Activated T-cell treated with anti-CD3 and anti-CD28 coated beads, Interleukin-2, amount 50 U/mL, for 24 hours (primary cell): ENCODE measurements at regions not wholly inside any gene's neighbourhood (a gene's known extent, or its start where the extent isn't known, plus 50 kb on each side); places are given as distances from the start of the nearest gene placed in this dataset.

Experiments
- DNase-seq: peaks from one replicate; pipeline ENCODE4 v3.0.0-alpha.2; 2020
- H3K27ac Mint-ChIP-seq: 2 replicates; pipeline ENCODE4 v1.8.0; 2020; ENCODE audit warnings: mild to moderate bottlenecking, mixed read lengths
- H3K27me3 Mint-ChIP-seq: 2 replicates; pipeline ENCODE4 v1.8.0; 2020; ENCODE audit warnings: mixed read lengths
- H3K36me3 Mint-ChIP-seq: 2 replicates; pipeline ENCODE4 v1.8.0; 2020; ENCODE audit warnings: low read depth, mixed read lengths
- H3K4me1 Mint-ChIP-seq: 2 replicates; pipeline ENCODE4 v1.8.0; 2020; ENCODE audit warnings: low read depth, mixed read lengths
- H3K4me3 Mint-ChIP-seq: 2 replicates; pipeline ENCODE4 v1.8.0; 2020; ENCODE audit warnings: mild to moderate bottlenecking, moderate library complexity, mixed read lengths
- H3K9me3 Mint-ChIP-seq: 2 replicates; pipeline ENCODE4 v1.8.0; 2020; ENCODE audit warnings: mixed read lengths

DNA sequence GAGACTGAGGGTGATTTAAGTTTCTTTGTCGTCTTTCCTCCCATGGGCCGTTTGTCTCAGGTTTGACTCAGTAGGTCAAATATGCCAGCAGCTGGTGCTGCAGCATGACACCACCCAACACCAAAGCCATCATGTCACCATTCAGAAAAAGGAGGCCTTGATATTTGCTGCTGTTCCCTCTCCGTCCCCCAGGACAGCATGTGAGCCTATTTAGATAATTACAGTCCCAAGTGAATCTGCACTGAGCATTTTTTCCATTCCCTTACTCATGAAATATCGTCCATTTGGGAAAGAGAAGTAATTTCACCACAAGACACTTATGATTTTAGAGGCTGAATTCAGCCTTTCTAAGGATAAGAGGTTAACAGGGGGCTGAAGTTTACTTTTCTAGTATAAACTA is 62.2 kb upstream of the ADORA2B start:
- Mint-ChIP-seq H3K36me3 (no peaks in the 10 kb centered on the region), H3K27ac (no peak overlapping the region), H3K9me3 (no peaks in the 10 kb centered on the region), H3K4me1 (peaks cover 19% of the 10 kb centered on the region), H3K27me3 (no peaks in the 10 kb centered on the region), H3K4me3 (no peak overlapping the region)
- DNase-seq = no peak

DNA sequence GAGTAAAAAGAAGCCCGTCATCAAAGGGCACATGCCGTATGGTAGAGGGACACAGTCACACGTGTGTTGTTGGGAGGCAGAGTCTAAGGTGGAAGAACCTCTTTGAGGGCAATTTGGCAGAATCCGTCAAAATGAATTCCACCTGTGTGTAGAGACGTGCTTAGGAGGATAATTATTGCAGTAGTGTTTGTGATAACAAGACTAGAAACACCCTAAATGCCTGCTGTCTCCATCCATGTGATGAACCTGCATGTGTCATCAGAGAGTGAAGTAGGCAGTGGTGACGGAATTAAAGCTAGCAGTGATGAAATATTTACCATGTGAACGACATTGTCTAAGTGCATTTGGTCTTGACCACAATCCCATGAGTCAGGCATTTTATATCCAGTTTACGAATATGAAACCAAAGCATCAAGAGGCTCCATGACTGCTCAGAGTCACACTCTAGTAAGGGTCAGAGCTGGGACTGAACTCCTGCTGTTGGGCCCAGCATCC is 61.3 kb upstream of the ADORA2B start:
- Mint-ChIP-seq H3K27ac (no peak overlapping the region), H3K36me3 (no peaks in the 10 kb centered on the region), H3K9me3 (no peaks in the 10 kb centered on the region), H3K4me3 (no peak overlapping the region), H3K4me1 (peaks cover 19% of the 10 kb centered on the region), H3K27me3 (no peaks in the 10 kb centered on the region)
- DNase-seq = no peak

DNA sequence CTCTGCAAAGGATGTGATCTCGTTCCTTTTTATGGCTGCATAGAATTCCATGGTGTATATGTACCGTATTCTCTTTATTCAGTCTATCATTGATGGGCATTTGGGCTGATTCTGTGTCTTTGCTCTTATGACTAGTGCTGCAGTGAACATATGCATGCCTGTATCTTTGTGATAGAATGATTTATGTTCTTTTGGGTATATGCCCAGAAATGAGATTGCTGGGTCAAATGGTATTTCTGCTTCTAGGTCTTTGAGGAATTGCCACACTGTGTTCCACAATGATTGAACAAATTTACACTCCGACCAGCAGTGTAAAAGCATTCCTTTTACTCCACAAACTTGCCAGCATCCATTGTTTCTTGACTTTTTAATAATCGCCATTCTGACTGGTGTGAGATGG is 60.2 kb upstream of the ADORA2B start:
- H3K36me3 Mint-ChIP-seq = no peaks in the 10 kb centered on the region
- H3K27me3 Mint-ChIP-seq = no peaks in the 10 kb centered on the region
- H3K4me3 Mint-ChIP-seq = no peak overlapping the region
- peaks cover 19% of the 10 kb centered on the region for H3K4me1 Mint-ChIP-seq
- no peak overlapping the region for H3K27ac Mint-ChIP-seq
- H3K9me3 Mint-ChIP-seq = no peaks in the 10 kb centered on the region
- no peak for DNase-seq

DNA sequence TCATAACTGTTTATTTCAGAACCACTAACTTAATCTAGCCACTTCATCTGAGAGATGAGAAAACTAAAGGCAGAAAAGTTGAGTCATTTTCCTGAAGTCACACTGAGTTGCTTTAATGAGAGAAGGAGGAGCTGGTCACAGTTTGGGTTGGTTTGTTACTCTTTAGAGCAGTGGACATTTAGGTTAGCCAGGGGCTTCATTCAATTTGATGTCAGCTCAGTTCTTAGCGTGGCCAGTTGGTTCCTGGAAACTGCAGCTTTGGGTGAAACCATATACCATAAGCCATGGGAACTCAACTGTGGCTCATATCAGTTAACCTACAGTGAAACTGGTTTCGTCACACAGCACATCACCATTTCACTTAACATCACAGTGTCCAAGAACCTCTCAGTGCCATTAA is 59.2 kb upstream of the ADORA2B start:
- Mint-ChIP-seq H3K4me1 (peaks cover 19% of the 10 kb centered on the region), H3K27me3 (no peaks in the 10 kb centered on the region), H3K27ac (no peak overlapping the region), H3K36me3 (no peaks in the 10 kb centered on the region), H3K4me3 (no peak overlapping the region), H3K9me3 (no peaks in the 10 kb centered on the region)
- DNase-seq = no peak

DNA sequence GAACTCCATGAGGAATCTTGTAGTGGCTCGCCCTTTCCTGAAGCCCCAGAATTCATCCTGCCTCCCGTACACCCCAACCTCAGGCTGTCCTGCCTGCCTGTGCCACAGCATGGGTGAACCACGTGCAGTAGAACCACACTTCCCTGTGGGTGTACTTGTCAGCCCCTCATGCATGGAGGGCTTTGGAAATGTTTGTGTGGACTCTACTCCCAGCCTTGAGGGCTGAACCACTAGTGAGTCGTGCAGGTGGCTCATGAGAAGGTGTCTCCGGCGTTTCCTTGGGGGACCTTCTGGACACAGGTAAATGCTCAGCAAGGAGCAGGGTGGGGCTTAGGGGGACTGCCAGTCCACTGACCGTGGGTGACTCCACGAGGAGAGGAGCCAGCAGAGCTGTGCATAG is 58.7 kb upstream of the ADORA2B start:
- H3K9me3 Mint-ChIP-seq = no peaks in the 10 kb centered on the region
- H3K27ac Mint-ChIP-seq = no peak overlapping the region
- H3K27me3 Mint-ChIP-seq = no peaks in the 10 kb centered on the region
- H3K4me1 Mint-ChIP-seq = peaks cover 19% of the 10 kb centered on the region
- no peak for DNase-seq
- no peaks in the 10 kb centered on the region for H3K36me3 Mint-ChIP-seq
- no peak overlapping the region for H3K4me3 Mint-ChIP-seq

DNA sequence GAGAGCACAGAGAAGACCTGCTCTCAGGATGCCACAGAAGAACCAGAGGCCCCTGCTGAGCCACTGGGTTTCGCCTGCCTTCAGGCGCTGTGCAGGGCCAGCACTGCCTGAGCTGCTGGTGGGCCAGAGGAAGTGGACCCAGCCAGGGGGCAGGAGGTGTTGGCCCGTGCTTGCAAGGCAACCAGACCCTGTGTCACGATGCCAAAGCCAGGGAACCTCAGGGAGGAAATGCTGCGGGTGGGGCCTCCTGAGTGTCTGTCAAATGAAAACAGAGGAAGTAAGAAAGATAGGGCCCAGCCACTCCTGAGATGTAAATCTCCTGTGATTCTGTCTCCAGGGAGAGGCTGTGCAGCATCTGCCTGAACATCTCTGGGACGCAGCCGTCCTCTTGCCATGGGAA is 58.1 kb upstream of the ADORA2B start:
- H3K4me1 Mint-ChIP-seq = peaks cover 19% of the 10 kb centered on the region
- H3K9me3 Mint-ChIP-seq = no peaks in the 10 kb centered on the region

DNA sequence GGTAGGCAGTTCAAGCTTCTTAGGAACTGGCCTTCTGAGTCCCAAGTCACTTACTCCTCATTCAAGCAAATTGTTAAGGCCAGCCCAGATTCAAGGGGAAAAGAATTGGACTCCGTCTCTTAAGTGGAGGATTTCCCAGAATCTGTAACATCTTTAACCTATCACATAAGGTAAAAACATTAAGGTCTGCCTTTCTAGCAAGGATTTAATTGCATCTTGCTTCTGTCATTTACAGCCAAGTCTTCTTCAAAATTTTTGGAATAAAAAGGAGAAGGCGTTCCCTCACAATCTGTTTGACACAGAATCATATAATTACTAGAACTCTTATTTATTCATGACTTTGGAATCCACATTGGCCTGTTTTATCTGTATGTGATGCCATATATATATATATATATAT is 56.5 kb upstream of the ADORA2B start:
- no peaks in the 10 kb centered on the region for H3K9me3 Mint-ChIP-seq
- H3K36me3 Mint-ChIP-seq = no peaks in the 10 kb centered on the region
- DNase-seq = no peak
- peaks cover 19% of the 10 kb centered on the region for H3K4me1 Mint-ChIP-seq
- peaks cover 1% of the 10 kb centered on the region for H3K27me3 Mint-ChIP-seq
- H3K4me3 Mint-ChIP-seq = no peak overlapping the region
- no peak overlapping the region for H3K27ac Mint-ChIP-seq

More for the DNA sequence above, 58.1 kb upstream of the ADORA2B start:
- Mint-ChIP-seq H3K27ac (no peak overlapping the region), H3K36me3 (no peaks in the 10 kb centered on the region), H3K4me3 (no peak overlapping the region), H3K27me3 (no peaks in the 10 kb centered on the region)
- DNase-seq = no peak

DNA sequence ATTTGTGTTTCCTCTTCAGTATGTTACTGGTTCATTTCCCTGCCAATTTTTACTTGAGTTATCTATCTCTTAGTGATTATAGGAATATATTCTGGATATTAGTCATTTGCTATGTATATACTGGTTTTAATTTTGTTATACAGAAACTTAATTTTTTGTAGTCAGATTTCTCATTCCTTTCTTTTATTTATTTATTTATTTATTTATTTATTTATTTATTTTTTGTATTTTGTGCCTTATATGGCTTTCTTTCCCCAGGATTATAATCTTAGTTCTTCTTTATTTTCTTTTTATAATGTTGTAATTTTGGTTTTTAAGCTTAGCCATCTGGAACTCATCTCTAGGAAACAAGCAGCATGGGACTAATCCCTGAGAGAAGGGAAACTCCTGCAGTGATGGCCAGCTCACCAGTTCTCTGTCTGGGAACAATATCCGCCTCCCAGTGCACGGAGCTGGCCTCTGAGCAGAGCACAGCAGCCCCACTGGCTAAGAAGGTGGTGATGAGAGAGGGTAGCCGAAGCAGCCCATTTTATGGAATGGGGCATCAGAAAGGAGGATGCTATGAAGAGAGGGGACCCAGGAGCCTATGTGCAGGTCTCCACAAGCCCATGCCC is 54.5 kb upstream of the ADORA2B start:
- H3K27ac Mint-ChIP-seq = no peak overlapping the region

DNA sequence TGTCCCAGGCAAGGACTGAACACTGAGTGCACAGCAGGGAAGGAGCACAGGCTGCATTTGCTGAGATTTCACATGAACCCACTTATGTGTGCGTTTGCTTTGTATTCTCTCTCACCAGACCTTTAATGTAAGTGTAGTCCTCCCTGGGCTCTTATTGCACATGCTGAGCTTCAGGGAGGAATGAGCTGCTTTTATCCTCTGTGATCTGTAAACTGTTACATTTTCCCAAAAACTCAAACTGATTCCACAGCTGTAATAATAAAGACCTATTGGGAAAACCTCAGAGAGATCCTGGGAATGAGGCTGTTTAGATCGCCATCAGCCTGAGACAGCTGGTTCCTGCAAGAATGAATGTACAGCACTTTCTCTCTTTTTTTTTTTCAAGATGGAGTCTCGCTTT is 53.6 kb upstream of the ADORA2B start:
- H3K4me3 Mint-ChIP-seq = no peak overlapping the region
- H3K4me1 Mint-ChIP-seq = peaks cover 13% of the 10 kb centered on the region
- H3K36me3 Mint-ChIP-seq = no peaks in the 10 kb centered on the region
- H3K27me3 Mint-ChIP-seq = peaks cover 3% of the 10 kb centered on the region
- H3K27ac Mint-ChIP-seq = no peak overlapping the region
- DNase-seq = no peak
- H3K9me3 Mint-ChIP-seq = no peaks in the 10 kb centered on the region

More for the DNA sequence above, 54.5 kb upstream of the ADORA2B start:
- no peak overlapping the region for H3K4me3 Mint-ChIP-seq
- H3K4me1 Mint-ChIP-seq = peaks cover 19% of the 10 kb centered on the region
- no peaks in the 10 kb centered on the region for H3K36me3 Mint-ChIP-seq
- DNase-seq = no peak
- peaks cover 3% of the 10 kb centered on the region for H3K27me3 Mint-ChIP-seq
- no peaks in the 10 kb centered on the region for H3K9me3 Mint-ChIP-seq

DNA sequence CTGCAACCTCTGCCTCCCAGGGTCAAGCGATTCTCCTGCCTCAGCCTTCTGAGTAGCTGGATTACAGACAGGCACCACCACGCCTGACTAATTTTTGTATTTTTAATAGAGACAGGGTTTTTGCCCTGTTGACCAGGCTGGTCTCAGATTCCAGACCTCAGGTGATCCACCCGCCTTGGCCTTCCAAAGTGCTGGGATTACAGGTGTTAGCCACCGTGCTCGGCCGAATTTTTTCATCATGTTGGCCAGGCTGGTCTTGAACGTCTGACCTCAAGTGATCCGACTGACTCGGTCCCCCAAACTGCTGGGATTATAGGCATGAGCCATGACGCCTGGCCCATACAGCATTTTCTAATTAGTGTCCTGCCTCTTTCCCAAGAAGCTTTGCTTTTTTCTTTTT is 52.7 kb upstream of the ADORA2B start:
- Mint-ChIP-seq H3K4me1 (peaks cover 10% of the 10 kb centered on the region), H3K27ac (no peak overlapping the region), H3K9me3 (no peaks in the 10 kb centered on the region), H3K36me3 (no peaks in the 10 kb centered on the region), H3K27me3 (peaks cover 3% of the 10 kb centered on the region), H3K4me3 (no peak overlapping the region)
- no peak for DNase-seq

DNA sequence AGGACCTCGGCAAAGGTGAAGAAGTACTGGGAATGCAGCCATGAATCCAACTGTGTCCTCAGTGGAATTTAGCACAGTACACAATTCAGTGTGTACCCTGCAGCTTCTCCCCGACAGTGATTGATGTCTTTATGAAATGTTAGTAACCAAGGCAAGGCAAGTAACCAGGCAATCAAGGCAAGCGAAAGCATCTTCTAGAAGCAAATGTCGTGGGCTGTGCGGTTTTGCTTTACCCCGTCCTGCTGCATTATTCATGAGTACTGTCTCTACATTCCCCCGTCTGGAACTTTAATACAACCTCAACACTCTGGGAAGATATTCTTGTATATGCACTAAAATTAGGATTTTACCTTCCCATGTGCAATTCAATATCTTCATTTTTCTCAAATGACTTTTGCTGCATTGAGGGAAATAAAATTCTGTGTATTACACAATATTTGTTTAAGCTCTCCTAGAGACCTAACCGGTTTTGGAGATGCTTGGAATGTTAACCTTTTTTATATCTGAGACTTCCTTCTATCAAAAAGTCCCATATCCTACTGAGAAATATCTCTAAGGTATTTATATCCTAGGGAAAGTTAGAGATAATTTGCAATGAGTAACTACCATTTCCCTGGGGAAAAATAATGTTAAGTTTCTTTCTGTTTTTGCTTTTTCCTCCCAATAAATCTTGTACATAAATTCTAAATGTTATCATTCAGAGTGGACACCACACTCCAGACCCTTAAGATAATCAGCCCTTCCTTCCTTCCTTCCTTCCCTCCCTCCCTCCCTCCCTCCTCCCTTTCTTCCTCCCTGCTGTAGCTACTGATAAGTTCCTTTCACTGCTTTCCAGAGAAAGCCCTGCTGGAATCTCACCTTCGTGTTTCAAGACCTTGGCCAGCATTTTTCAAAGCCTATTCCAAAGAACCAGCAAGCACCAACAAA is 51.9 kb upstream of the ADORA2B start:
- Mint-ChIP-seq H3K27ac (no peak overlapping the region), H3K36me3 (no peaks in the 10 kb centered on the region), H3K9me3 (no peaks in the 10 kb centered on the region), H3K4me3 (no peak overlapping the region), H3K4me1 (peaks cover 15% of the 10 kb centered on the region), H3K27me3 (peaks cover 3% of the 10 kb centered on the region)
- no peak for DNase-seq

DNA sequence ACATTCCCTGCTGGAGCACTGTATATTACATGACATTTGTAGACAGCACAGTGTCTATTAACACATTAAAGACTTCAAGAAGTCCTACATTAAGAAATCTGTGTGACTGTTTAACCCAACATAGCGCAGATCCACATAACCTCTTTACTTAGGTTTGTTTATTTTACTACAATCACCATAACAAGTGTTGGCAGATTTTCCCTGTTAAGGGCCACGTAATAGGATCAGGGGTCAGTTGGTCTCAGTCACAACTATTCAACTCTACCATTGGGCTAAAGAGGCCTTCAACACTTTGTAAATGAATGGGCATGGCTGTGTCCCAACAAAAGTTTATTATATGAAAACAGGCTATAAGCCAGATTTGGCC is 51.3 kb upstream of the ADORA2B start:
- Mint-ChIP-seq H3K9me3 (no peaks in the 10 kb centered on the region), H3K4me1 (peaks cover 18% of the 10 kb centered on the region), H3K36me3 (no peaks in the 10 kb centered on the region), H3K27me3 (peaks cover 3% of the 10 kb centered on the region), H3K4me3 (no peak overlapping the region), H3K27ac (no peak overlapping the region)
- no peak for DNase-seq

DNA sequence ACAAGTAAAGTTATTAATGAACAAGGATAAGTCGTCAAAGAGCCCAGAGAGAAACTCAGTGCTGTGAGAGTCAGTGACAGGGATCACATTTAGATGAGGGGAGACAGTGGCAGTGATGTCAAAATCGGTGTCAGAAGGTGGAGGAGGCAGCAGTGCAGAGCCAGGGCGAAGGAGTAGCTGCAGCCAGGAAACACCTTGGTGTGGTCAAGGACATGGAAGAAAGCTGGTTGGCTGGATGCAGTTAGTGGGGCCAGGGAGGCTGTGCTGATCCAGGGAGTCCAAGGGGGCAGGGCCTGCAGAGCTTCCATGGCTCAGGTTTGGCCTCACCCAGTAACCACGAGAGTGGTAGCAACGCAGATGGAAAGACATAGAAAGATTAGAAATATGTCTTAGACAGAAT is 50.7 kb upstream of the ADORA2B start:
- Mint-ChIP-seq H3K27me3 (peaks cover 3% of the 10 kb centered on the region), H3K27ac (no peak overlapping the region), H3K9me3 (no peaks in the 10 kb centered on the region), H3K4me3 (no peak overlapping the region), H3K36me3 (no peaks in the 10 kb centered on the region), H3K4me1 (peaks cover 18% of the 10 kb centered on the region)
- no peak for DNase-seq

DNA sequence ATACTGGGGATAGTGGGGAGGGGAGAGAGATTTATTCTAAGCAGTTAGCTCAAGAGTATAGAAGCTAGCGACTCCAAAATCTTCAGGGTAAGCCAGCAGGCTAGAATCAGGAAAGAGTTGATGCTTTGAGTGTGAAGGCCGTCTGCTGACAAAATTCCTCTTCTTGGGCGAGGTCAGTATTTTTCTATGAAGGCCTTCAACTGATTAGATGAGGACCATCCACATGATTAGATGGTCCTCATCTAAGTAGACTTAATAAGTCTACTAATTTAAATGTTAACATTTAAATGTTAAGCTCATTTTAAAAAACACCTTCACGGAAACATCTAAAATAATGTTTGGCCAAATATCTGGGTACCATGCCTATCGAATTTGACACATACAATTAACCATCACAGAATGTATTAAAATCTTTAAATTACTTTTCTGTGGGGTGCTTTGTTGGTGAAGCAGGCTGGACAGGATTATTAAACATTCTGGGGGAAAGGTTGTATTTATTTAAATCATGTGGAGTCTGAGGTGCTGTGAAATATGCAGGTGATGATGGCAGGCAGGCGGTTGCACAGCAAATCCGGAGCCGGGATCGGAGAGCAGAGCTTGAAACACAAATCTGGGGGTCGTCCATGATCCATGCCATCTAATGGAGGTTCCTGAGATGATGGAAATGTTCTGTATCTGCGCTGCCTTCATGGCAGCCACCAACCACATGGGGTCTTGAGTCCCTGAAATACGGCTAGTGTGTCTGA is 49.8 kb upstream of the ADORA2B start:
- Mint-ChIP-seq H3K36me3 (no peaks in the 10 kb centered on the region), H3K4me3 (no peak overlapping the region), H3K27me3 (peaks cover 3% of the 10 kb centered on the region), H3K4me1 (peaks cover 18% of the 10 kb centered on the region), H3K27ac (no peak overlapping the region), H3K9me3 (no peaks in the 10 kb centered on the region)
- DNase-seq = no peak
